Activated CD4-positive, alpha-beta memory T cell treated with anti-CD3 and anti-CD28 coated beads for 36 hours (primary cell): ENCODE measurements at regions not wholly inside any gene's neighbourhood (a gene's known extent, or its start where the extent isn't known, plus 50 kb on each side); places are given as distances from the start of the nearest gene placed in this dataset.

Source experiments
- CTCF ChIA-PET: fragments of 350-600 bp; sonication (Branson Sonifier 250); formaldehyde crosslinking; loops from one replicate; lab custom pipeline; 2021; ENCODE audit warnings: antibody characterized with exemption, inconsistent platforms; lab: Charles Lee
- POLR2A ChIA-PET: fragments of 350-600 bp; sonication (Branson Sonifier 250); formaldehyde crosslinking; loops from one replicate; lab custom pipeline; 2021; ENCODE audit warnings: antibody characterized with exemption; lab: Charles Lee
- DNase-seq: peaks from one replicate; pipeline ENCODE4 v3.0.0-alpha.2; 2020
- H3K27ac Mint-ChIP-seq: one replicate; pipeline ENCODE4 v1.8.0; 2021; ENCODE audit warnings: mixed read lengths
- H3K27me3 Mint-ChIP-seq: one replicate; pipeline ENCODE4 v1.8.0; 2021; ENCODE audit warnings: mixed read lengths
- H3K36me3 Mint-ChIP-seq: one replicate; pipeline ENCODE4 v1.8.0; 2021; ENCODE audit warnings: mixed read lengths
- H3K4me1 Mint-ChIP-seq: one replicate; pipeline ENCODE4 v1.8.0; 2021; ENCODE audit warnings: low read depth, mixed read lengths
- H3K4me3 Mint-ChIP-seq: one replicate; pipeline ENCODE4 v1.8.0; 2021; ENCODE audit warnings: mild to moderate bottlenecking, mixed read lengths
- H3K9me3 Mint-ChIP-seq: one replicate; pipeline ENCODE4 v1.8.0; 2021; ENCODE audit warnings: mixed read lengths
- intact Hi-C: fragments of 100-400 bp; cut with micrococcal nuclease; formaldehyde crosslinking; loops from one replicate; pipeline ENCODE4 v1.15.1; 2023

- no peak overlapping the region for H3K27ac Mint-ChIP-seq
- DNase-seq = no peak
- H3K4me1 Mint-ChIP-seq = no peaks in the 10 kb centered on the region
- intact Hi-C loops = no loop called here
- H3K36me3 Mint-ChIP-seq = no peaks in the 10 kb centered on the region
- ChIA-PET POLR2A (no interaction called here), CTCF (no interaction called here)
- peaks cover 19% of the 10 kb centered on the region for H3K9me3 Mint-ChIP-seq
- no peaks in the 10 kb centered on the region for H3K27me3 Mint-ChIP-seq
- no peak overlapping the region for H3K4me3 Mint-ChIP-seq
Measured at GRCh38 chr9:10729213-10729612, 116.4 kb upstream of the PTPRD start.

DNA sequence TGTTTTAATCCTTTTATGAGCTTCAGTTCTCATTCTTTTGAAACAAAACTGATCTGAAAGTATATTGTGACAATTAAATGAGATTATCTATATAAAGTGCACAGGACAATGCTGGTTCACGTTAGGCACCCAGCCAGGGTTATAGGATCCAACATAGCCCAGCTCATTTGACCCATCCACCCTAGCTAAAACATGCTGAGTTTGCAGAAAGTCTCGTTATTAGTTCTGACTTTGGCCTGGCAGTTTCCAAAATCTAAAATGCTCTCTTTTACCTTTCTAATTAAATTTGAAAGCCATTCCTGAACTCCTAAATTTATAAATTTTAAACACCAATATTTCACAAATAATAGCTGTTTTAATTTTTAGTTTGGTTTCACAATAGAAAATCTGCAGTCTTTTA is 131.9 kb upstream of the PTPRD start:
- Mint-ChIP-seq H3K4me3 (no peak overlapping the region), H3K9me3 (peaks cover 28% of the 10 kb centered on the region), H3K4me1 (no peaks in the 10 kb centered on the region), H3K27ac (no peak overlapping the region), H3K36me3 (no peaks in the 10 kb centered on the region), H3K27me3 (no peaks in the 10 kb centered on the region)
- intact Hi-C loops = no loop called here
- ChIA-PET CTCF (no interaction called here), POLR2A (no interaction called here)
- DNase-seq = no peak

- intact Hi-C loops = no loop called here
- Mint-ChIP-seq H3K27ac (no peak overlapping the region), H3K4me3 (no peak overlapping the region), H3K9me3 (peaks cover 33% of the 10 kb centered on the region), H3K36me3 (no peaks in the 10 kb centered on the region), H3K4me1 (no peaks in the 10 kb centered on the region), H3K27me3 (no peaks in the 10 kb centered on the region)
- no peak for DNase-seq
- CTCF ChIA-PET = no interaction called here
- POLR2A ChIA-PET = no interaction called here
Measured at GRCh38 chr9:10753474-10753873, 140.7 kb upstream of the PTPRD start.

DNA sequence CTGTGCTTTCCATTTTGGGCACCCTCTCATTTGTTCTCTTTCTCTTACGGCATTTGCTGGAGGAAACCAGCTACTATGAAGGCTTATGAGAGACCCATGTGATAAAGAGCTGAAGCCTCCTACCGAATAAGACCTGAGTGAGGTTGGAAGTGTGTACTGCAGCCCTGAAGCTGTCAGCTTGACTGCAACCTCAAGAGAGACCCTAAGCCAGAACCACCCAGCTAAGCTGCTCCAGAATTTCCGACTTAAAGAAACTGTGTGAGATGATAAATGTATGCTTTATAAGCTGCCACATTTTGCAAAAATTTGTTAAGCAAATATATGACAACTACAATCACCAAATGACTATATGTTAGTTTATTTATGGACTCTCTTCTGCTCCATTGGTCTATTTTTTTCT is 151.7 kb upstream of the PTPRD start:
- POLR2A ChIA-PET = no interaction called here
- no peak overlapping the region for H3K27ac Mint-ChIP-seq
- no peak overlapping the region for H3K4me3 Mint-ChIP-seq
- no peak for DNase-seq
- H3K27me3 Mint-ChIP-seq = no peaks in the 10 kb centered on the region
- peaks cover 18% of the 10 kb centered on the region for H3K9me3 Mint-ChIP-seq
- intact Hi-C loops = no loop called here
- CTCF ChIA-PET = no interaction called here
- H3K36me3 Mint-ChIP-seq = no peaks in the 10 kb centered on the region
- H3K4me1 Mint-ChIP-seq = no peaks in the 10 kb centered on the region

DNA sequence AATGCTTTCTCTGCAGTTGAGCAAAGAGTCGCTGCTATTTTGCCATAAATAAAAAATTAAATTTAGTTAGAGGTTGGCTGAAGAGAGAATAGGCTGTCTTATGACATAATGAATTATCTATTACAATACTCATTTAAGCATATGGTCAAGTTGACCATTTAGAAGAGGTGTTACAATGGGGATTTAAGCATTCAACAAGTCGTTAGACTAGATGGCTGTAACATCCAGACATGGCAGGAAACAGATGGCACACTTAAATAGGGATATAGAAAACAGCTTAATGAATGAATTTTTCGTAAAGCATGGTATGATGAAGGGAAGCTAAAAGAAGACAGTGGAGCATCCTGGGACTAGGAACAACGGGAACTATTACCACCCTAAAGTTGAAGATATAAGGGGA is 160.3 kb upstream of the PTPRD start:
- H3K4me3 Mint-ChIP-seq = no peak overlapping the region
- H3K4me1 Mint-ChIP-seq = no peaks in the 10 kb centered on the region
- intact Hi-C loops = no loop called here
- ChIA-PET CTCF (no interaction called here), POLR2A (no interaction called here)
- peaks cover 20% of the 10 kb centered on the region for H3K9me3 Mint-ChIP-seq
- no peak overlapping the region for H3K27ac Mint-ChIP-seq
- no peaks in the 10 kb centered on the region for H3K36me3 Mint-ChIP-seq
- no peak for DNase-seq
- H3K27me3 Mint-ChIP-seq = no peaks in the 10 kb centered on the region

DNA sequence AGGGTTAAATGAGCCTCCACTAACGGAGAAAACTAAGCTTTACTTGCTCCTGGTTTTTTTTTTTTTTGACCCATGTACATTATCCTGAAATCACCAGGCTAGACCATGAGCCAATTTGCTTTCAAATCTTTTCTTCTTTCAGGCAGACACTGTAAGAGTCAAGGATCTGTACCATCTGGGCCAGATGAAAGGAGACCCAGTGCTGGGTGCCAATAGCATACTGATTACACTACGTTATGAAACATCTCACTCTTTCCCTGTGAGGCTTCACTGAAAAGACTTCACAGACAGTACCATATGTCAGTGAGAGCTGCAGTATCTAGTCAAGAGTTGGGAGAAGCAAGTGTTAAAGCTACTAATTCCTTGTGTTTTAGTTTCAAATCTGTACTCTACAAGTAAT is 161.2 kb upstream of the PTPRD start:
- intact Hi-C loops = no loop called here
- ChIA-PET CTCF (no interaction called here), POLR2A (no interaction called here)
- no peaks in the 10 kb centered on the region for H3K36me3 Mint-ChIP-seq
- no peaks in the 10 kb centered on the region for H3K27me3 Mint-ChIP-seq
- no peak overlapping the region for H3K4me3 Mint-ChIP-seq
- no peaks in the 10 kb centered on the region for H3K4me1 Mint-ChIP-seq
- H3K27ac Mint-ChIP-seq = no peak overlapping the region
- DNase-seq = no peak
- H3K9me3 Mint-ChIP-seq = peaks cover 20% of the 10 kb centered on the region

- Mint-ChIP-seq H3K4me1 (no peaks in the 10 kb centered on the region), H3K36me3 (no peaks in the 10 kb centered on the region), H3K27me3 (no peaks in the 10 kb centered on the region), H3K9me3 (peaks cover 45% of the 10 kb centered on the region), H3K4me3 (no peak overlapping the region), H3K27ac (no peak overlapping the region)
- CTCF ChIA-PET = no interaction called here
- intact Hi-C loops = no loop called here
- POLR2A ChIA-PET = no interaction called here
- no peak for DNase-seq
Measured at GRCh38 chr9:10785255-10785654, 172.5 kb upstream of the PTPRD start.

GRCh38 chr9:10793306-10793705 is 180.5 kb upstream of the PTPRD start:
- Mint-ChIP-seq H3K36me3 (no peaks in the 10 kb centered on the region), H3K27ac (no peak overlapping the region), H3K4me1 (no peaks in the 10 kb centered on the region), H3K27me3 (no peaks in the 10 kb centered on the region), H3K4me3 (no peak overlapping the region), H3K9me3 (peaks cover 39% of the 10 kb centered on the region)
- DNase-seq = no peak
- intact Hi-C loops = no loop called here
- CTCF ChIA-PET = no interaction called here
- POLR2A ChIA-PET = no interaction called here

GRCh38 chr9:10804486-10804885 is 191.7 kb upstream of the PTPRD start:
- peaks cover 2% of the 10 kb centered on the region for H3K36me3 Mint-ChIP-seq
- no peak overlapping the region for H3K27ac Mint-ChIP-seq
- peaks cover 8% of the 10 kb centered on the region for H3K9me3 Mint-ChIP-seq
- ChIA-PET POLR2A (no interaction called here), CTCF (no interaction called here)
- intact Hi-C loops = no loop called here
- no peaks in the 10 kb centered on the region for H3K4me1 Mint-ChIP-seq
- H3K4me3 Mint-ChIP-seq = no peak overlapping the region
- DNase-seq = no peak
- H3K27me3 Mint-ChIP-seq = no peaks in the 10 kb centered on the region

DNA sequence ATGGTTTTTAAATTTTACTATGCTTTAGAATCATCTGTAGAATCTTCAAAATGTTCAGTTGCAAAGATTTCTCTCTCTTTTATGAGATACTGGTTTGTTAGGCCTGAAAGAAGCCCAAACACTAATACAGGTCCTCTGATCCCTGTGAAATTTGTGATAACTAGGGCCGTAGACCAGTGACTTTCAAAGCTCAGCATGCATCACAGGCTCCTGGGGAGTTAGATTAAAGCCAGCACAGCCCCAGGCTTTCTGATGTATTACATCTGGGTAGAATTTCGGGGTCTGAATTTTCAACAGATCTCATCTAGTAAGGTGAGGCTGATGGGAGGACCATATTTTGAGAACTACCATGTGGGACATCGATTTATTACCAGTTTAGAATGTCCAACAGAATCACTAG is 194.1 kb upstream of the PTPRD start:
- Mint-ChIP-seq H3K4me3 (no peak overlapping the region), H3K27ac (no peak overlapping the region), H3K36me3 (peaks cover under 1% of the 10 kb centered on the region), H3K27me3 (no peaks in the 10 kb centered on the region), H3K4me1 (no peaks in the 10 kb centered on the region), H3K9me3 (peaks cover 8% of the 10 kb centered on the region)
- POLR2A ChIA-PET = no interaction called here
- CTCF ChIA-PET = no interaction called here
- DNase-seq = no peak
- intact Hi-C loops = no loop called here

- CTCF ChIA-PET = no interaction called here
- Mint-ChIP-seq H3K9me3 (peaks cover 28% of the 10 kb centered on the region), H3K4me1 (no peaks in the 10 kb centered on the region), H3K27me3 (no peaks in the 10 kb centered on the region), H3K27ac (no peak overlapping the region), H3K36me3 (no peaks in the 10 kb centered on the region), H3K4me3 (no peak overlapping the region)
- intact Hi-C loops = no loop called here
- DNase-seq = no peak
- POLR2A ChIA-PET = no interaction called here
Measured at GRCh38 chr9:10818206-10818605, 205.4 kb upstream of the PTPRD start.

DNA sequence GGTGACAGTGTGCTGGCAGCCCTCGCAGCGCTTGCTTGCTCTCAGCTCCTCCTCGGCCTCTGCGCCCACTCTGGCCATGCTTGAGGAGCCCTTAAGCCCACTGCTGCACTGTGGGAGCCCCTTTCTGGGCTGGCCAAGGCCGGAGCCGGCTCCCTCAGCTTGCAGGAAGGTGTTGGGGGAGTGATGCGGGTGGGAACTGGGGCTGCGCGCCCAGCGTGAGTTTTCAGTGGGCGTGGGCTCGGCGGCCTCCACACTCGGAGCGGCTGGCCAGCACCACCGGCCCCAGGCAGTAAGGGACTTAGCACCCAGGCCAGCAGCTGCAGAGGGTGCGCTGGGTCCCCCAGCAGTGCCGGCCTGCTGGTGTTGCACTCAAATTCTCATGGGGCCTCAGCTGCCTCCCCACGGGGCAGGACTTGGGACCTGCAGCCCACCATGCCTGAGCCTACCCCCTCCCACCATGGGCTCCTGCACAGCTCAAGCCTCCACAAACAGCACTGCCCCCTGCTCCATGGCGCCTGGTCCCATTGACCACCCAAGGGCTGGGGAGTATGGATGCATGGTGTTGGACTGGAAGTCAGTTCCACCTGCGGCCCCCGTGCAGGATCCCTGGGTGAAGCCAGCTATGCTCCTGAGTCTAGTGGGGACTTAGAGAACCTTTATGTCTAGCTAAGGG is 223.1 kb upstream of the PTPRD start:
- no peak overlapping the region for H3K4me3 Mint-ChIP-seq
- H3K9me3 Mint-ChIP-seq = peaks cover 16% of the 10 kb centered on the region
- CTCF ChIA-PET = no interaction called here
- DNase-seq = no peak
- POLR2A ChIA-PET = no interaction called here
- no peak overlapping the region for H3K27ac Mint-ChIP-seq
- H3K4me1 Mint-ChIP-seq = no peaks in the 10 kb centered on the region
- H3K27me3 Mint-ChIP-seq = no peaks in the 10 kb centered on the region
- intact Hi-C loops = no loop called here
- no peaks in the 10 kb centered on the region for H3K36me3 Mint-ChIP-seq

DNA sequence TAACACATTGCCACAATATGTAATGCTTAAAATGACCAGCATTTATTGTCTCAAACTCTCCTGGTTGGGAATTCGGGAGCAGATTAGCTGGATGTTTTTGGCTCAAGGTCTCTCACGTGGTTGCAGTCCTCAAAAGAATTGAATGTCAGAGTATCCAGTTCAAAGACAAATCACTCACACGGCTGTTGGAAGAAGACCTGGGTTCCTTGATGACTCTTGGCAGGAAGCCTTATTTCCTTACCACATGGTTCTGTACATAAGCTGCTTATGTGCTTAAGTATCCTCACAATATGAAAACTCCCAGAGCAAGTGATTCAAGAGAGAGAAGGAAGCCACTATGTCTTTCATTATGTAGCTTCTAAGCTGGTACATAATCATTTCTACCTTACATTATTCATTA is 230.3 kb upstream of the PTPRD start:
- H3K4me3 Mint-ChIP-seq = no peak overlapping the region
- ChIA-PET CTCF (no interaction called here), POLR2A (no interaction called here)
- intact Hi-C loops = no loop called here
- no peak overlapping the region for H3K27ac Mint-ChIP-seq
- peaks cover 5% of the 10 kb centered on the region for H3K9me3 Mint-ChIP-seq
- H3K36me3 Mint-ChIP-seq = no peaks in the 10 kb centered on the region
- no peak for DNase-seq
- H3K27me3 Mint-ChIP-seq = no peaks in the 10 kb centered on the region
- H3K4me1 Mint-ChIP-seq = no peaks in the 10 kb centered on the region
